SK-N-SH (cell line): ENCODE measurements at regions not wholly inside any gene's neighbourhood (a gene's known extent, or its start where the extent isn't known, plus 50 kb on each side); places are given as distances from the start of the nearest gene placed in this dataset.

Experiments
- CTCF ChIA-PET: fragments of 300-600, 350-600 bp; formaldehyde crosslinking; extraction: SDS; loops from one replicate; lab custom pipeline; 2021; lab: Yijun Ruan, JAX
- POLR2A ChIA-PET: fragments of 350-600 bp; sonication (Branson Sonifier 250); formaldehyde crosslinking; extraction: SDS; loops from one replicate; lab custom pipeline; 2020; ENCODE audit warnings: antibody characterized with exemption, inconsistent platforms; lab: Yijun Ruan, JAX
- DNase-seq: peaks from one replicate; pipeline ENCODE4 v3.0.0; 2012
- H2AFZ ChIP-seq: fragments of 200-600 bp; sonication (generic); 2 replicates; pipeline ENCODE4 v1.8.1; 2016; ENCODE audit warnings: antibody characterized with exemption, mild to moderate bottlenecking, low read depth
- H3F3A ChIP-seq: fragments of 200-600 bp; sonication (generic); replicated peaks from 2 replicates; pipeline ENCODE3; 2016; ENCODE audit warnings: antibody characterized with exemption, mild to moderate bottlenecking; ENCODE audit not compliant: insufficient read depth
- H3K27ac ChIP-seq, 2 experiments: fragments of 200-500 bp in 1 of 2; fragments of 200-600 bp in 1 of 2; sonication (Bioruptor generic) in 1 of 2; sonication (generic), shearing (Covaris generic) in 1 of 2; 2 replicates each; pipeline versions ENCODE4 v1.5.1 to v1.6.1; 2014 to 2016; ENCODE audit warnings: low read depth in 2 of 2, inconsistent platforms in 1 of 2, low read length in 1 of 2, mild to moderate bottlenecking in 1 of 2, mixed read lengths in 1 of 2
- H3K27me3 ChIP-seq: fragments of 200-600 bp; sonication (generic), shearing (Covaris generic); 2 replicates; pipeline ENCODE4 v1.6.1; 2016; ENCODE audit warnings: mixed run types; ENCODE audit not compliant: insufficient read depth
- H3K36me3 ChIP-seq, 2 experiments: fragments of 200-500 bp in 1 of 2; fragments of 200-600 bp in 1 of 2; sonication (Bioruptor generic) in 1 of 2; sonication (generic) in 1 of 2; replicated peaks in 1 of 2; 2 replicates each; pipeline versions ENCODE3 to v1.5.1; 2014 to 2016; ENCODE audit warnings: low read length in 1 of 2, mild to moderate bottlenecking in 1 of 2; ENCODE audit not compliant: insufficient read depth in 2 of 2, control insufficient read depth in 1 of 2
- H3K4me1 ChIP-seq, 2 experiments: fragments of 200-500 bp in 1 of 2; fragments of 200-600 bp in 1 of 2; sonication (Bioruptor generic) in 1 of 2; sonication (generic), shearing (Covaris generic) in 1 of 2; 2 replicates each; pipeline versions ENCODE4 v1.5.1 to v1.6.1; 2014 to 2016; ENCODE audit warnings: low read depth in 1 of 2, low read length in 1 of 2, mixed run types in 1 of 2; ENCODE audit not compliant: insufficient read depth in 2 of 2, control insufficient read depth in 1 of 2
- H3K4me2 ChIP-seq: fragments of 200-600 bp; sonication (generic), shearing (Covaris generic); 2 replicates; pipeline ENCODE4 v1.6.1; 2017; ENCODE audit warnings: mixed run types
- H3K4me3 ChIP-seq, 2 experiments: fragments of 200-500 bp in 1 of 2; fragments of 200-600 bp in 1 of 2; sonication (Bioruptor generic) in 1 of 2; sonication (generic), shearing (Covaris generic) in 1 of 2; 2 replicates each; pipeline versions ENCODE4 v1.5.1 to v1.8.1; 2014 to 2016; ENCODE audit warnings: low read depth in 2 of 2, inconsistent platforms in 1 of 2, low read length in 1 of 2, mild to moderate bottlenecking in 1 of 2, mixed read lengths in 1 of 2, moderate library complexity in 1 of 2
- H3K79me2 ChIP-seq: fragments of 200-600 bp; sonication (generic); 2 replicates; pipeline ENCODE4 v1.8.1; 2017; ENCODE audit warnings: mild to moderate bottlenecking; ENCODE audit not compliant: insufficient read depth
- H3K9ac ChIP-seq: fragments of 200-600 bp; sonication (generic); 2 replicates; pipeline ENCODE4 v1.6.1; 2017; ENCODE audit warnings: mixed run types
- H3K9me2 ChIP-seq: fragments of 200-600 bp; sonication (generic); 2 replicates; pipeline ENCODE4 v1.6.1; 2017; ENCODE audit warnings: mixed run types
- H3K9me3 ChIP-seq: fragments of 200-600 bp; sonication (generic); 2 replicates; pipeline ENCODE4 v1.6.1; 2017; ENCODE audit warnings: mixed run types, mild to moderate bottlenecking, moderate library complexity
- H4K20me1 ChIP-seq: fragments of 200-600 bp; sonication (generic); 2 replicates; pipeline ENCODE4 v1.6.1; 2017; ENCODE audit warnings: mild to moderate bottlenecking, mixed run types; ENCODE audit not compliant: insufficient read depth
- CHD2 ChIP-seq: fragments of 150-350 bp; IDR thresholded peaks from 2 replicates; pipeline ENCODE4 v1.6.1; 2018; ENCODE audit warnings: low read length; ENCODE audit not compliant: partially characterized antibody
- ELF1 ChIP-seq: IDR thresholded peaks from 2 replicates; pipeline ENCODE4 v1.4.0; 2012
- EZH2phosphoT487 ChIP-seq: fragments of 200-600 bp; sonication (generic); IDR thresholded peaks from 2 replicates; pipeline ENCODE4 v1.6.1; 2017; ENCODE audit warnings: low read depth, mixed run types, mild to moderate bottlenecking, antibody characterized with exemption, moderate library complexity, borderline replicate concordance
- FOSL2 ChIP-seq: IDR thresholded peaks from 2 replicates; pipeline ENCODE4 v1.4.0; 2012; ENCODE audit warnings: low read depth, mild to moderate bottlenecking, moderate library complexity, borderline replicate concordance
- IRF3 ChIP-seq: fragments of 150-350 bp; IDR thresholded peaks from 2 replicates; pipeline ENCODE4 v1.6.1; 2016; ENCODE audit warnings: mild to moderate bottlenecking, low read depth, low read length
- JUND ChIP-seq: IDR thresholded peaks from 2 replicates; pipeline ENCODE4 v1.4.0; 2012
- MEF2A ChIP-seq: IDR thresholded peaks from 2 replicates; pipeline ENCODE4 v1.4.0; 2012; ENCODE audit warnings: low read depth, borderline replicate concordance
- MXI1 ChIP-seq: IDR thresholded peaks from 2 replicates; pipeline ENCODE4 v1.6.1; 2012; ENCODE audit warnings: mild to moderate bottlenecking, low read depth, low read length, improper control_type of control experiment
- POLR2AphosphoS5 ChIP-seq: IDR thresholded peaks from 2 replicates; pipeline ENCODE4 v1.6.1; 2012; ENCODE audit warnings: low read depth, low read length
- RCOR1 ChIP-seq: fragments of 150-350 bp; IDR thresholded peaks from 2 replicates; pipeline ENCODE4 v1.6.1; 2017; ENCODE audit warnings: antibody characterized with exemption, low read length
- TEAD4 ChIP-seq: IDR thresholded peaks from 2 replicates; pipeline ENCODE4 v1.4.0; 2012; ENCODE audit warnings: mild to moderate bottlenecking, borderline replicate concordance; ENCODE audit not compliant: insufficient read depth
- USF1 ChIP-seq: IDR thresholded peaks from 2 replicates; pipeline ENCODE4 v1.4.0; 2012; ENCODE audit warnings: low read depth, borderline replicate concordance
- YY1 ChIP-seq: IDR thresholded peaks from 2 replicates; pipeline ENCODE4 v1.4.0; 2012; ENCODE audit warnings: low read depth, mild to moderate bottlenecking
- ZBTB33 ChIP-seq: IDR thresholded peaks from 2 replicates; pipeline ENCODE4 v1.4.0; 2012; ENCODE audit warnings: low read depth, borderline replicate concordance
- WGBS: methylation state at CpG from one replicate; pipeline ENCODE4 v1.1.6; 2017; ENCODE audit warnings: low lambda C conversion rate; 5-methylcytosine and 5-hydroxymethylcytosine counted together

GRCh38 chr2:173772205-173772604 lies 193.0 kb downstream of the SP3 start:
- no peak for DNase-seq
- Histone ChIP-seq H3K4me3 (no peak overlapping the region), H3K4me1 (no peaks in the 10 kb centered on the region), H3K4me2 (no peak overlapping the region), H3K9me3 (no peaks in the 10 kb centered on the region), H3K9ac (no peak overlapping the region), H2AFZ (no peak overlapping the region), H3K36me3 (no peaks in the 10 kb centered on the region), H3K9me2 (no peaks in the 10 kb centered on the region), H3F3A (no peaks in the 10 kb centered on the region), H3K27me3 (peaks cover 11% of the 10 kb centered on the region; the same call in 1 of the 2 replicates), H4K20me1 (no peaks in the 10 kb centered on the region), H3K79me2 (no peaks in the 10 kb centered on the region), H3K27ac (no peak overlapping the region)
- POLR2A ChIA-PET: no interaction called here
- WGBS: 25% methylated on average over 3 of the region's 3 CpGs
- CTCF ChIA-PET: no interaction called here
- TF ChIP-seq MEF2A: no peak
- no peak for TF ChIP-seq YY1

- no peak overlapping the region for H2AFZ ChIP-seq
- no peaks in the 10 kb centered on the region for H4K20me1 ChIP-seq
- DNase-seq: no peak
- no peaks in the 10 kb centered on the region for H3K36me3 ChIP-seq
- no peaks in the 10 kb centered on the region for H3F3A ChIP-seq
- peaks cover 11% of the 10 kb centered on the region; the same call in 1 of the 2 replicates for H3K27me3 ChIP-seq
- H3K27ac ChIP-seq: no peak overlapping the region
- no peak overlapping the region for H3K4me2 ChIP-seq
- no peaks in the 10 kb centered on the region for H3K79me2 ChIP-seq
- H3K9me2 ChIP-seq: no peaks in the 10 kb centered on the region
- no peaks in the 10 kb centered on the region for H3K4me1 ChIP-seq
- POLR2A ChIA-PET: no interaction called here
- TF ChIP-seq YY1: no peak
- TF ChIP-seq IRF3: no peak
- TF ChIP-seq ELF1: no peak
- no peak for TF ChIP-seq POLR2AphosphoS5
- TF ChIP-seq JUND: no peak
- no peak for TF ChIP-seq TEAD4
- no peak for TF ChIP-seq MXI1
- no peak for TF ChIP-seq FOSL2
- TF ChIP-seq EZH2phosphoT487: no peak
- no peak for TF ChIP-seq CHD2
- TF ChIP-seq USF1: no peak
- no peak for TF ChIP-seq RCOR1
- TF ChIP-seq ZBTB33: no peak
- CTCF ChIA-PET: no interaction called here
- H3K4me3 ChIP-seq: no peak overlapping the region
- H3K9ac ChIP-seq: no peak overlapping the region
- no peaks in the 10 kb centered on the region for H3K9me3 ChIP-seq
- 71% methylated on average over 4 of the region's 4 CpGs for WGBS
Measured at GRCh38 chr2:173773076-173773475, 192.1 kb downstream of the SP3 start.
